SK-N-MC (cell line): ENCODE measurements at regions not wholly inside any gene's neighbourhood (a gene's known extent, or its start where the extent isn't known, plus 50 kb on each side); places are given as distances from the start of the nearest gene placed in this dataset.
"Not testable (repeated sequence)": the region's sequence is repeated elsewhere in the genome, so short reads cannot be mapped to it uniquely, and the experiment has no call there.

Source experiments
- DNase-seq: peaks from one replicate; pipeline ENCODE4 v3.0.0-alpha.2; 2011; ENCODE audit warnings: low read depth, low spot score
- H3K27ac ChIP-seq: fragments of 200-600 bp; sonication (generic); 2 replicates; pipeline ENCODE4 v1.5.1; 2016; ENCODE audit warnings: mixed run types
- H3K36me3 ChIP-seq: fragments of 200-600 bp; sonication (generic); 2 replicates; pipeline ENCODE4 v1.6.1; 2017; ENCODE audit warnings: antibody characterized with exemption, low read length, mixed read lengths; ENCODE audit not compliant: insufficient read depth
- H3K4me3 ChIP-seq: fragments of 200-600 bp; sonication (generic); 2 replicates; pipeline ENCODE4 v1.5.1; 2016
- H3K9ac ChIP-seq: fragments of 200-600 bp; sonication (generic); 2 replicates; pipeline ENCODE4 v1.8.0; 2017; ENCODE audit warnings: mixed run types, mixed read lengths; ENCODE audit not compliant: insufficient read length
- H3K9me3 ChIP-seq: fragments of 200-600 bp; sonication (generic); 2 replicates; pipeline ENCODE4 v1.6.1; 2017; ENCODE audit warnings: low read depth, mild to moderate bottlenecking, antibody characterized with exemption, low read length, moderate library complexity, mixed read lengths
- EZH2 ChIP-seq: fragments of 200-600 bp; sonication (generic); IDR thresholded peaks from one replicate; pipeline ENCODE4 v1.6.1; 2017; ENCODE audit warnings: antibody characterized with exemption
- FOXP2 ChIP-seq: optimal IDR thresholded peaks from 2 replicates; pipeline ENCODE3; 2011; ENCODE audit warnings: mild to moderate bottlenecking, moderate library complexity; ENCODE audit not compliant: insufficient read depth; ENCODE audit errors: extremely low read length, control extremely low read depth
- POLR2AphosphoS5 ChIP-seq: IDR thresholded peaks from 2 replicates; pipeline ENCODE4 v1.6.1; 2012; ENCODE audit warnings: mild to moderate bottlenecking, low read depth, low read length, borderline replicate concordance

DNA sequence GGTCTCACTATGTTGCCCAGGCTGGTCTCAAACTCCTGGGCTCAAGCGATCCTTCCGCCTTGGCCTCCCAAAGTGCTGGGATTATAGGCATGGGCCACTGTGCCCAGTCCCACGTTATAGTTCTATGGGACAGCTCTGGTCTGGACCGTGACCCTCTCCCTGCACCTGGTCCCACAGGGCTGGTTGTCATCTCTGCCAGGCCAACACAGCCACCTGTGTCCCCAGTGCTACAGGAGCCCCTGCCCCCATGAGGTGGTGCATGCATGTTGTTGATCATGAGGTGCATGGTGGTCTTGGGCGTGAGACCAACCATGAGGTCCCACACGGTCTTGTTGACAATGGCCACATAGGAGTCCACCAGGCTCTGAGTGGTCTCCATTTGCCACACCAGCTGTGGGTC, 51.0 kb upstream of the UBE2Q2 start:
- not testable (repeated sequence) for H3K27ac ChIP-seq, H3K4me3 ChIP-seq, H3K9me3 ChIP-seq, H3K36me3 ChIP-seq, H3K9ac ChIP-seq, DNase-seq

DNA sequence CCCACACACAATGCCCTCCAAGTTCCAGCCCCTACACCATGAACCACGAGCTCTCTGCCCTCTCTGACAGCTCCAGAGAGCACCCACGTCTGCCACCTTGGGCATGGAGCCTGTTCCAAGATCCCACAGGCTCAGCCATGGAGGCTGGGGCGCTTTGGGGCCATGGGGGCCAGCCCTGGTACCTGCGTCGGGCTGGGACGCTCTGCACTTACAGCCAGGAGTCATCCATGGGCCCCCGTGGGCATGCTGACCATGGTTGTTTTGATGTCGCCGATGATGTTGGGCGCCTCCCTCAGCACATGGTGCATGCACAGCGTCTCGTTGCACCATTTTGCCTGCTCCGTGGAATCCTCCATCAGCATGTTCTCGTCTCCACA, 51.9 kb upstream of the UBE2Q2 start:
- H3K4me3 ChIP-seq: no peak overlapping the region
- no peaks in the 10 kb centered on the region for H3K36me3 ChIP-seq
- no peaks in the 10 kb centered on the region for H3K9me3 ChIP-seq
- TF ChIP-seq EZH2: no peak
- TF ChIP-seq POLR2AphosphoS5: no peak
- no peak for TF ChIP-seq FOXP2
- H3K9ac ChIP-seq: no peak overlapping the region
- DNase-seq: no peak
- H3K27ac ChIP-seq: no peak overlapping the region

DNA sequence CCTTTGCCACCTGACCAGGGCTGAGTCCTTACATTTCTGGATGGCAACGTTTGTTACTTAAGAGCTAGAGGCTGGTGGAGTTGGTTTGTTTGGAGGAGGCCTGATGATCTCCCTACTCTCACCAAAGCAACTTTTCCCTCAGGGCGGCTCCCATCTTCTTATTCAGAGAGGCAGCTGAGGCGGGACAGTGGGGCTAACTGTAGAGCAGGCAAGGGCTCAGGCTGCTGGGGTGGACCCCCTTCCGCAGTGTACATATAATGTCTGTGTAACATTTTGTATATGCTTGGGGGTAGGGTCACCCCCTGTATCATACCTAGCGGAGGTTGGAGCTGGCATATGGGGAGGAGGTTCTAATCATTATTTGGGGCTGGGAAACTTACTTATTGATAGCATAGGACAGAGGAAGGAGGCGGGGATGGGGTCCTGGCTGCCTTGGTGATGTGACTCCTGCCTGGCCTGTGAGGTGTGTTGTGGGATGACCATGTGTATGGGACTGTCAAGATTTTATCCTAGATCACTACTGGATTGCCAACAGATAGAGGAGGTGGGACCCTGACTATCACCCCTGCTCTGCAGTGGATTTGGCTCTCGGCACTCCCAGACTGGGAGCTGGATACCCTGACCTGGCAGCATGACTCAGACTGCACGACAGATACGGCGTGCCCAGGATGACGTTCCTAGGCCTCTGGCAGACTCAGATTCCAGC, 52.5 kb upstream of the UBE2Q2 start:
- H3K4me3 ChIP-seq: no peak overlapping the region
- TF ChIP-seq FOXP2 (no peak), POLR2AphosphoS5 (no peak), EZH2 (no peak)
- H3K9ac ChIP-seq: no peak overlapping the region
- no peaks in the 10 kb centered on the region for H3K36me3 ChIP-seq
- no peak for DNase-seq
- no peaks in the 10 kb centered on the region for H3K9me3 ChIP-seq
- H3K27ac ChIP-seq: no peak overlapping the region

DNA sequence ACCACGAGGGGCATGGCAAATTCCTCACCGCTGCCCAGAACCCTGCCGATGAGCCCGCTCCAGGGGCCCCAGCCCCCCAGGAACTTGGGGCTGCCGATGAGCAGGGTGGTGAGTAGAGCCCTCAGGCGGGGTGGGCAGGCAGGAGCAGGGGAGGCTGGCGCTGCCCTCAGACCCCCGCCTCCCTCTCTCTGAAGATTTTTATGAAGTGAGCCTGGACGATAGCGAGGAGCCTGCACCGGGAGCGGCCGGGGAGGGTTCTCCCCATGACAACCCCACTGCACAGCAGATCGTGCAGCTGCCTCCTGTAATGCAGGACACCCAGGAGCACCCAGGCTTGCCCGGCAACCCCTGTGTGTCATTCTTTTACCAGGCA, 56.7 kb upstream of the UBE2Q2 start:
- Histone ChIP-seq H3K27ac (no peak overlapping the region), H3K9ac (no peak overlapping the region), H3K9me3 (no peaks in the 10 kb centered on the region), H3K4me3 (no peak overlapping the region), H3K36me3 (no peaks in the 10 kb centered on the region)
- TF ChIP-seq POLR2AphosphoS5 (no peak), EZH2 (no peak), FOXP2 (no peak)
- no peak for DNase-seq

DNA sequence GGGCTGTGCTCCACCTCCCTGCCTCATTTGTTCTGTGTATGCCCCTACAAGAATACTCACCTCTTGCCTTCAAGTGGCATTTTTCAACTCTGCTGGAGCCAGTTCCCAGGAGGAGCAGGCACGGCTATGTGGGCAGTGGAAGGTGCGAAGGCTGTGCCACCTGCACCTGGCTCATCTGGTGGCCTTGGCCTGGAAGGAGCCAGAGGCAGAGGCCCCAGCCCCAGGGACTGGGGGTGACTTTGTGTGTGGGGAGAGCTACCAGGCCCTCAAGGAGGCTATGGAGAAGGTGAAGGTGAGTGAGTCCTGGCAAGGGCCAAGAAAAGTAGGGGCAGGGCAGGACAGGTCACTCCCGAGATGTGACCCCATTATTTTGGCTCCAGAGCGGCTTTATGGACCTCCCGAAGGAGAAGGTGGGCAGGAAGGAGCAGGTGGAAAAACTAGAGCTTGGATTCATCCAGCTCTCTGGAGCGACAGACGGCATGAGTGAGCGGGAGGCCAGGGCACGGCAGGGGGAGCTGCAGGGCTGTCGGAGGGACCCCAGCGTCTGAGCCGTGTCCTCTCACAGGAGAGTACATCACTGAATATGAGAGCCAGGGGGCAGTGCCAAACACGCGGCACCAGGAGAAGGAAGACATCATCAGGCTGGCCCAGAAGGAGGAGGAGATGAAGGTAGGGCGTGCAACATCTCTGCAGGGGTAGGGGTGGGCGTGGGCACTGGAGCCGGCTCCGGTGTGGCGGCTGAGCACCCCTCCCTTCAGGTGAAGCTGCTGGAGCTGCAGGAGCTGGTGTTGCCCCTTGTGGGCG, 57.3 kb upstream of the UBE2Q2 start:
- H3K9ac ChIP-seq: no peak overlapping the region
- H3K9me3 ChIP-seq: no peaks in the 10 kb centered on the region
- DNase-seq: no peak
- H3K27ac ChIP-seq: no peak overlapping the region
- H3K36me3 ChIP-seq: no peaks in the 10 kb centered on the region
- H3K4me3 ChIP-seq: no peak overlapping the region
- TF ChIP-seq POLR2AphosphoS5 (no peak), FOXP2 (no peak), EZH2 (no peak)

DNA sequence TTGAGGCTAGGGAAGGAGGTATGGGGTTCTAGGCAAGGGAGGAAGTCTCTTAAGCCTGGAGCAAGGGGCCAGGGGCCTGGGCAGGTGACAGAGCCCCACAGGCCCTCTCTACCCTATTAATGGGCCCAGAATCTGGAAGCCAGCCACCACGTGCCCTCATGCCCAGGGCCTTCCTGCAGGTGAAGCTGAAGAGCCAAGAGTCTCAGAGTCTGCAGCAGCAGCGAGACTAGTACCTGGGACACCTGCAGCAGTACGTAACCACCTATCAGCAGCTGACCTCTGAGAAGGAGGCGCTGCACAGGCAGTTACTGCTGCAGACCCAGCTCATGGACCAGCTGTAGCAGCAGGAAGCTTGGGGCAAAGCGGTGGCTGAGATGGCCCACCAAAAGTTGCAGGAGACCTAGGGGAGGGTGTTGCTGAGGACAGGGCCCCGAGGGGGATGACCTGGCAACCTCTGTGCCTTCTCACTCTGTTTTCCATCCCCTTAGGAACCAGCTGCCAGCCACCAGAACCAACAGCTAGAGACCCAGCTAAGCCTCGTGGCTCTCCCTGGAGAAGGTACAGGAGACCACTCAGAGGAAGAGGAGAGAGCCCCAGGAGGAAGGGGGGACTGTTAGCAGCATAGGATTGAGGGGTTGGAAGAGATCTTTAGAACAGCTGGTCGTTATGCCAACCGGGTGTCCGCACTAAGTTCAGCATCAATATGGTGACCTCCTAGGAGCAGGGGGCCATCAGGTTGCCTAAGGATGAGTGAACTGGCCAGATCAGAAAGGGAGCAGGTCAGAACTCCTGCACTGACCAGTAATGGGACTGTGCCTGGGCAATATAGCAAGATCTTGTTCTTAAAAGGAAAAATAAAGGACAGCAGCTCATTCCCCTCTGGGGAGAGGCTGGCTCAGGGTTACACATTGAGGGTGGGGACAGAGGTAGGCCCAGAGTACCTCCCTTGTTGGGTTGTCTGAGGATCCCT, 58.5 kb upstream of the UBE2Q2 start:
- H3K36me3 ChIP-seq, H3K4me3 ChIP-seq, H3K9ac ChIP-seq, DNase-seq, H3K9me3 ChIP-seq, H3K27ac ChIP-seq: not testable (repeated sequence)

DNA sequence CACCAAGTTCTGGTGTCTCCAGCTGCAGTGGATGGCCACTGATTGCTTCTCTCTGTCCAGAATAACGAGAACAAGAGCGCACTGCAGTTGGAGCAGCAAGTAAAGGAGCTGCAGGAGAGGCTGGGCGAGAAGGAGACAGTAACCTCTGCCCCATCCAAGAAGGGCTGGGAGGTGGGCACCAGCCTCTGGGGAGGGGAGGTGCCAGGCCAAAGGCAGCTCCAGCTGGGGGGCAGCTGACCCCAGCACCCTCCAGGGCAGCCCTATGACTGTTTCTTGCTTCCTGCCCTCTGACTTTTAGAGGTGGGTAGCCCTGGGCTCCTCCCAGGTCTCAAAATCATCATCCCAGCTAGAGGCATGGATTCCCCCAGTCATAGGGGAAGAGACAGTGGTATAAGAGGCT, 59.7 kb upstream of the UBE2Q2 start:
- not testable (repeated sequence) for DNase-seq, H3K9ac ChIP-seq, H3K36me3 ChIP-seq, H3K27ac ChIP-seq, H3K9me3 ChIP-seq, H3K4me3 ChIP-seq

DNA sequence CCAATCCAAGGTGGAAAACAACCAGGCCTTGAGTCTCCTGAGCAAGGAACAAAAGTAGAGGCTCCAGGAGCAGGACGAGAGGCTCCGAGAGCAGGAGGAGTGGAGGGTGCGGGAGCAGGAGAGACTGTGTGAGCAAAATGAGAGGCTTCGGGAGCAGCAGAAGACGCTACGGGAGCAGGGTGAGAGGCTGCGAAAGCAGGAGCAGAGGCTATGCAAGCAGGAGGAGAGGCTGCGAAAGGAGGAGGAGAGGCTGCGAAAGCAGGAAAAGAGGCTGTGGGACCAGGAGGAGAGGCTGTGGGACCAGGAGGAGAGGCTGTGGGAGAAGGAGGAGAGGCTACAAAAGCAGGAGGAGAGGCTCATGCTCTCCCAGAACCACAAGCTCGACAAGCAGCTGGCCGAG, 60.3 kb upstream of the UBE2Q2 start:
- TF ChIP-seq EZH2 (no peak), POLR2AphosphoS5 (no peak), FOXP2 (no peak)
- Histone ChIP-seq H3K4me3 (no peak overlapping the region), H3K36me3 (no peaks in the 10 kb centered on the region), H3K9ac (no peak overlapping the region), H3K27ac (no peak overlapping the region), H3K9me3 (no peaks in the 10 kb centered on the region)
- no peak for DNase-seq

DNA sequence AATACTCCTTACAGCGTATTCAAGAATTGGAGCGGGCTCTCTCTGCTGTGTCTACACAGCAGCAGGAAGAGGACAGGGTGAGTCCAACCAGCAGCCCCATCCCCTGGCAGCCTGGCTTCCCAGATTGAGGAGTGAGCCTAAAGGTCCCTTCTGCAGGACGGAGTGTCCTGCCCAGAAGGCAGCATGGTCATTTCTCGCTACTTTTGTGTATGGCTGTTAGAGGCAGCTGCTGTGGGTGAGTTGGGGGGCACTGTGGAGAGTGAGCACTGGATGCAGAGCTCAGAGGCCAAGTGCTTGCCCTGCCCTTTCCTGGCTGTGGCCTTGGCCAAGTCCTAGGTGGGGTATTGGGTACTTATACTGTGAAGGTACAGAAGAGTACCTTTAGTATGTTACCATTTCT, 62.3 kb upstream of the UBE2Q2 start:
- H3K36me3 ChIP-seq, DNase-seq, H3K4me3 ChIP-seq, H3K27ac ChIP-seq, H3K9me3 ChIP-seq, H3K9ac ChIP-seq: not testable (repeated sequence)
